ENCODE measurements at regions not wholly inside any gene's neighbourhood (a gene's known extent, or its start where the extent isn't known, plus 50 kb on each side); places are given as distances from the start of the nearest gene placed in this dataset.

DNA sequence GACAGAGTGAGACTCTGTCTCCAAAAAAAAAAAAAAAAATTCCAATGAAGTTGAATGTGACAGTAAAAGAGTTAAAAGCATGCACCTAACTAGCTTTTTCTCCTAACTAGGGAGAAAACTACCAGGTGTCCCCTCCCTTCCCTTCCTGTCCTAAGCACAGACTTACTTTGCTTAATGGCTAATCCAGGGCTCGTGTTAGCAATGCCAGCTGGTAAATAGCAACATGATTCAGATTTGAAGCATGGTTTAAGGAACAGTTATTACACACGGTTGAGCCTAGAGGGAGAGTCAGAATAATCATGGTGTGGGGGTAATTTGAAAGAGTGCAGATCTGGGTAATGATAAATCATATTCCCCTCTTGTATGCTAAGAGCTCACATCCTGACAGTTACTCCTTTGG is 338.3 kb downstream of the STIM2 start:
- Histone ChIP-seq H3K4me1 (ENCODE audit: insufficient read depth, low read length) (no peaks in the 10 kb centered on the region), H3K27ac (ENCODE audit: low read depth, low read length) (no peak overlapping the region), H3K9me3 (ENCODE audit: control insufficient read depth in 1 of 2, low read length in 2 of 2) (no peaks in the 10 kb centered on the region), H3K36me3 (ENCODE audit: insufficient read depth, low read length) (no peaks in the 10 kb centered on the region), H3K27me3 (ENCODE audit: insufficient read depth, low read length) (no peaks in the 10 kb centered on the region), H3K4me3 (ENCODE audit: low read length in 2 of 2) (no peak overlapping the region)
- Mint-ChIP-seq H3K9me3 (peaks cover 0 to 5% (median 0%) of the 10 kb centered on the region in 8 donors), H3K27ac (no peak overlapping the region), H3K4me3 (no peak overlapping the region), H3K36me3 (no peaks in the 10 kb centered on the region), H3K27me3 (no peaks in the 10 kb centered on the region), H3K4me1 (no peaks in the 10 kb centered on the region)
- POLR2A ChIA-PET (ENCODE audit: partially characterized antibody), result no interaction called here
- intact Hi-C loops (cut with micrococcal nuclease), result no loop called here
- CTCF ChIA-PET (ENCODE audit: partially characterized antibody), result no interaction called here
- no peak for DNase-seq

DNA sequence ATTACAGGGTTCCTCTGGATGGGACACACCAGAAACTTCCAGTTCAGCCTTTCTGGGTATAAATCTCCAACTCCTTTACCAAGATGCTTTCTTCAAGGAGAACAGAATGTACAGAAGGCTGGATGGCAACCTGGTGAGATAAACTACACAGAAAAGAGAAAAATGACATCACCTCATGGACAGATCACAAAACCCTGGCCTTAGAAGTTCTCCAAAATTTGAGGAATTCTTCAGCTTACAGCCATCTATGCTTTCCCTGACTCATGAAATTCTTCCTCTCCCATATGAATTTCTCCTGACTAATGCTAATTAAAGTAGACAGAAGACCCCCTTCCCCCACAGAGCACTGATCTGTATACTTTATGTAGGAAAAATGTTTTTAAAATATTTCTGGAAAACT is 345.4 kb downstream of the STIM2 start:
- intact Hi-C loops (cut with micrococcal nuclease), result no loop called here
- no peak for DNase-seq
- no peak overlapping the region for H3K27ac Mint-ChIP-seq
- H3K4me1 Mint-ChIP-seq, result no peaks in the 10 kb centered on the region
- no peak overlapping the region for H3K4me3 Mint-ChIP-seq
- H3K9me3 ChIP-seq (ENCODE audit: control insufficient read depth in 1 of 2, low read length in 2 of 2), result no peaks in the 10 kb centered on the region
- peaks cover 0 to 2% of the 10 kb centered on the region in 2 donors for H3K27me3 Mint-ChIP-seq
- H3K36me3 Mint-ChIP-seq, result no peaks in the 10 kb centered on the region
- ChIA-PET CTCF (ENCODE audit: partially characterized antibody) (no interaction called here), POLR2A (ENCODE audit: partially characterized antibody) (no interaction called here)
- no peak overlapping the region for H3K27ac ChIP-seq (ENCODE audit: low read depth, low read length)
- H3K36me3 ChIP-seq (ENCODE audit: insufficient read depth, low read length), result no peaks in the 10 kb centered on the region
- peaks cover 0 to 6% (median 0%) of the 10 kb centered on the region in 8 donors for H3K9me3 Mint-ChIP-seq
- no peak overlapping the region for H3K4me3 ChIP-seq (ENCODE audit: low read length in 2 of 2)
- no peaks in the 10 kb centered on the region for H3K4me1 ChIP-seq (ENCODE audit: insufficient read depth, low read length)
- no peaks in the 10 kb centered on the region for H3K27me3 ChIP-seq (ENCODE audit: insufficient read depth, low read length)

DNA sequence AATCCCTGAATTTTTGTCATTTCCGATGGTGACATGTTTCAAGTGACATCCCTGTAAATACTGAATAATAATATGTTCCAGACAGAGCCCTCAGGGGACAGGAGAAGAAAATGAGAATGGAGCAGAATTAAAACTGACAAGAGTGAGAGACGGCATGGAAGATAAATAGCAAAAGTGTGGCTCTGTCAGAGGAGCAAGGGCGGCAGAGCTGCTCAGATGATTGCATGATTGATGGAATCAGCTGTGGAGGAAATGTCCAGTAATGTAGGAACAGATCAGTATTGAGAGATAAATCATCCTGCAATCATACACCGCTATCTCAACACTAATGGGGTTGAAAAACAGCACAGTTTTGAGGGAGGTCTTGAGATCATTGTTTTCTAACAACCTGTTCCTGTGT is 350.3 kb downstream of the STIM2 start:
- no peak overlapping the region for H3K4me3 Mint-ChIP-seq
- CTCF ChIA-PET (ENCODE audit: partially characterized antibody), result no interaction called here
- no peaks in the 10 kb centered on the region for H3K27me3 ChIP-seq (ENCODE audit: insufficient read depth, low read length)
- H3K4me3 ChIP-seq (ENCODE audit: low read length in 2 of 2), result no peak overlapping the region
- no peaks in the 10 kb centered on the region for H3K4me1 ChIP-seq (ENCODE audit: insufficient read depth, low read length)
- H3K9me3 ChIP-seq (ENCODE audit: control insufficient read depth in 1 of 2, low read length in 2 of 2), result no peaks in the 10 kb centered on the region
- no peak for DNase-seq
- no peaks in the 10 kb centered on the region for H3K36me3 ChIP-seq (ENCODE audit: insufficient read depth, low read length)
- peaks cover 0 to 3% (median 0%) of the 10 kb centered on the region in 8 donors for H3K9me3 Mint-ChIP-seq
- no peak overlapping the region for H3K27ac Mint-ChIP-seq
- H3K27ac ChIP-seq (ENCODE audit: low read depth, low read length), result no peak overlapping the region
- H3K27me3 Mint-ChIP-seq, result peaks cover 0 to 3% of the 10 kb centered on the region in 2 donors
- POLR2A ChIA-PET (ENCODE audit: partially characterized antibody), result no interaction called here
- no peaks in the 10 kb centered on the region for H3K4me1 Mint-ChIP-seq
- intact Hi-C loops (cut with micrococcal nuclease), result no loop called here
- H3K36me3 Mint-ChIP-seq, result no peaks in the 10 kb centered on the region

DNA sequence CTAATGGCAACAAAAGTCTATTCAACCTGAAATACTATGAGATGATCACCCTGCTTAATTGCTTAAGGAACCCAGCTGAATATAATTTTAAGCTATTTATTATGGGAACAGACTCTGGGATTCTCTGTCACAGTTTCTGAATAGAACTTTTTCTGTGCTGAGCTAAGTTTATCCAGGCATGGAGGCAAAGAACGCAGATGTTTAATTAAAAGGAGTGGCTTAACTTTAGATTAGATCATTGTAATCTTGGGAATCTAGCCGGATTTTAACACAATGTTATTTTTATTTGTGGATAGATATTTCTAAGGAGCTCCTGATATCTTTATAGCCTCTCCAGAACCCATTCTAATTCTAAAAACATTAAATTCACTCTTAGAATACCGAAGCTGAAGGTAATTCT is 353.4 kb downstream of the STIM2 start:
- no peaks in the 10 kb centered on the region for H3K36me3 Mint-ChIP-seq
- H3K36me3 ChIP-seq (ENCODE audit: insufficient read depth, low read length), result no peaks in the 10 kb centered on the region
- no peak overlapping the region for H3K4me3 Mint-ChIP-seq
- intact Hi-C loops (cut with micrococcal nuclease), result no loop called here
- no peaks in the 10 kb centered on the region for H3K4me1 ChIP-seq (ENCODE audit: insufficient read depth, low read length)
- ChIA-PET POLR2A (ENCODE audit: partially characterized antibody) (no interaction called here), CTCF (ENCODE audit: partially characterized antibody) (no interaction called here)
- H3K27ac ChIP-seq (ENCODE audit: low read depth, low read length), result no peak overlapping the region
- H3K4me3 ChIP-seq (ENCODE audit: low read length in 2 of 2), result no peak overlapping the region
- no peaks in the 10 kb centered on the region for H3K27me3 ChIP-seq (ENCODE audit: insufficient read depth, low read length)
- H3K9me3 Mint-ChIP-seq, result peaks cover 0 to 3% (median 0%) of the 10 kb centered on the region in 8 donors
- H3K9me3 ChIP-seq (ENCODE audit: control insufficient read depth in 1 of 2, low read length in 2 of 2), result no peaks in the 10 kb centered on the region
- H3K27me3 Mint-ChIP-seq, result peaks cover 0 to 3% of the 10 kb centered on the region in 2 donors
- no peak for DNase-seq
- H3K27ac Mint-ChIP-seq, result no peak overlapping the region
- H3K4me1 Mint-ChIP-seq, result no peaks in the 10 kb centered on the region

DNA sequence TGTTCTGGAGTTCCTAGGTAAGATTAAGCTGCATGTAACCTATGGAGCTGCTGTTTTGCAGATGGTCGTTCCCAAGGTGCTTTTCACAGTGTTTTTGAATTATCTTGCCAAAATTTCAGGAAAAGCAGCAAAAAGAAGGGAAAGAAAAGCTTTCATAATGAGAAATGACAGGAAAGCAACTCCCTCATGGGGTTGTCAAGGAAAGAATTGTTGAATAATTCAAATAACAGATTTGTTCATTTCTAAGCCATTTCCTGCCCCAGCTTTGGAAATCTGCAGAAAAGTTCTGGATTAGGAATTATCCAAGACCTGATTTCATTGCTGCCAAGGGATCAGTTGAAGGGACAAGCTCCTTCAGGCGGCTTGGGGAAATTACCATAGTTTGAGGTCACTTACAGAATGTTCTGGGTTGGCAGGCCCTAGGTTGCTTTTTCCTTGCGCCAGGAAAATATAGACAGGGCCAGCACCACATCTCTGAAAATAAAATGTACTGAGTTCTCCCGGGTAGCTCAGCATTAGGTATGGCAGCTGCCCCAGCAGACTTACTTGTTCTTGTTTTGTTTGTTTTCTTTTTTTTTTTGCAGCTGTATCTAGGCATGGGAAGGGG is 354.7 kb downstream of the STIM2 start:
- H3K27me3 Mint-ChIP-seq, result peaks cover 0 to 3% of the 10 kb centered on the region in 2 donors
- H3K4me3 ChIP-seq (ENCODE audit: low read length in 2 of 2), result no peak overlapping the region
- no peak overlapping the region for H3K27ac Mint-ChIP-seq

DNA sequence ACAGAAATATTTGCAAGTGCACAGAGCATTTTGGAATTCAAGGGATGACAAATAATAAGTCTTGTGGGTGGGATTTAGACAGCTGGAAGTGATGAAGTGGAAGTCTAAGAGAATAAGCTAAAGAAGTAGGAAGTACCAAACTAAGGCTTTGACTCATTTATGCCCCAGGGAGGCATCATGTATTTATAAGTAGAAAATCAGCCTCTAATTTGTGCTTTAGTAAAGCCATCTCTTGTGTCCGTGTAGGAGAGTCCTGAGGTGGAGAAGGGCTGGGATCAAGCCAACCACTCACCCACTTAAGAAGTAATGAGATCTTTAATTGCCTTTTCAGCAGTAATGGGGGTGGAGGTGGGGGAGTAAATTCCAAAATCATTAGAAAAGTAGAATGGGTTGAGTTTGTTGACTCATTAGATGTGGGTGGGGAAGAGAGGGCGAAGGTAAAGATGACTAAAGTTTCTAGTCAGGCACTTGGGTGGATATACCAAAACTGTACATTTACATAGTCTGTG is 356.7 kb downstream of the STIM2 start:
- Mint-ChIP-seq H3K4me3 (no peak overlapping the region), H3K4me1 (no peaks in the 10 kb centered on the region), H3K27me3 (peaks cover 0 to 1% of the 10 kb centered on the region in 2 donors), H3K27ac (no peak overlapping the region), H3K9me3 (no peaks in the 10 kb centered on the region), H3K36me3 (no peaks in the 10 kb centered on the region)
- Histone ChIP-seq H3K4me3 (ENCODE audit: low read length in 2 of 2) (no peak overlapping the region), H3K36me3 (ENCODE audit: insufficient read depth, low read length) (no peaks in the 10 kb centered on the region), H3K4me1 (ENCODE audit: insufficient read depth, low read length) (no peaks in the 10 kb centered on the region), H3K9me3 (ENCODE audit: control insufficient read depth in 1 of 2, low read length in 2 of 2) (no peaks in the 10 kb centered on the region), H3K27me3 (ENCODE audit: insufficient read depth, low read length) (no peaks in the 10 kb centered on the region), H3K27ac (ENCODE audit: low read depth, low read length) (no peak overlapping the region)
- DNase-seq, result no peak
- intact Hi-C loops (cut with micrococcal nuclease), result no loop called here
- POLR2A ChIA-PET (ENCODE audit: partially characterized antibody), result no interaction called here
- CTCF ChIA-PET (ENCODE audit: partially characterized antibody), result no interaction called here

More for the DNA sequence above, 354.7 kb downstream of the STIM2 start:
- Mint-ChIP-seq H3K4me3 (no peak overlapping the region), H3K4me1 (no peaks in the 10 kb centered on the region), H3K9me3 (peaks cover 0 to 3% (median 0%) of the 10 kb centered on the region in 8 donors), H3K36me3 (no peaks in the 10 kb centered on the region)
- ChIA-PET POLR2A (ENCODE audit: partially characterized antibody) (no interaction called here), CTCF (ENCODE audit: partially characterized antibody) (no interaction called here)
- Histone ChIP-seq H3K4me1 (ENCODE audit: insufficient read depth, low read length) (no peaks in the 10 kb centered on the region), H3K36me3 (ENCODE audit: insufficient read depth, low read length) (no peaks in the 10 kb centered on the region), H3K27me3 (ENCODE audit: insufficient read depth, low read length) (no peaks in the 10 kb centered on the region), H3K27ac (ENCODE audit: low read depth, low read length) (no peak overlapping the region), H3K9me3 (ENCODE audit: control insufficient read depth in 1 of 2, low read length in 2 of 2) (no peaks in the 10 kb centered on the region)
- no peak for DNase-seq
- intact Hi-C loops (cut with micrococcal nuclease), result no loop called here

DNA sequence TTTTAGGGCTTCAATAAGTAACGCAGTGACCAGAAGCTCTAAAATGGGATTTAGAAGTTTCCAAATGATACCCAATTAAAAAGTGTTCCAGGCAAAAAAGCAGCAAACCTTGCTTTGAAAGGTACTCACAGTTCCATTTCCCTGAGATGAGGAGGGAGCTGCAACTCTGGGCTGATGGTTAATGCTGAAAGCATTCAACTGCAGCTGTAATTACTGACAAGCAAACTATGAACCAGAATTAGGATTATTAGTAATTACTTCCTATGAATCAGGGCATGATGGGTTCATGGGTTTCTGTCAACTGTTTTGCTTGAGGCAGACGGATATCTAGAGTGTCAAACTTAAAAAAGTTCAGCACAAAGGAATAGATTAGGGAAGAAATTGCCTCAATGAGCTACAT is 357.4 kb downstream of the STIM2 start:
- H3K9me3 Mint-ChIP-seq, result no peaks in the 10 kb centered on the region
- no peaks in the 10 kb centered on the region for H3K36me3 Mint-ChIP-seq
- no peak overlapping the region for H3K27ac Mint-ChIP-seq
- Histone ChIP-seq H3K27ac (ENCODE audit: low read depth, low read length) (no peak overlapping the region), H3K36me3 (ENCODE audit: insufficient read depth, low read length) (no peaks in the 10 kb centered on the region), H3K27me3 (ENCODE audit: insufficient read depth, low read length) (no peaks in the 10 kb centered on the region), H3K4me1 (ENCODE audit: insufficient read depth, low read length) (no peaks in the 10 kb centered on the region), H3K4me3 (ENCODE audit: low read length in 2 of 2) (no peak overlapping the region), H3K9me3 (ENCODE audit: control insufficient read depth in 1 of 2, low read length in 2 of 2) (no peaks in the 10 kb centered on the region)
- no peak for DNase-seq
- POLR2A ChIA-PET (ENCODE audit: partially characterized antibody), result no interaction called here
- intact Hi-C loops (cut with micrococcal nuclease), result no loop called here
- H3K4me1 Mint-ChIP-seq, result no peaks in the 10 kb centered on the region
- CTCF ChIA-PET (ENCODE audit: partially characterized antibody), result no interaction called here
- H3K27me3 Mint-ChIP-seq, result peaks cover 0 to 1% of the 10 kb centered on the region in 2 donors
- no peak overlapping the region for H3K4me3 Mint-ChIP-seq

DNA sequence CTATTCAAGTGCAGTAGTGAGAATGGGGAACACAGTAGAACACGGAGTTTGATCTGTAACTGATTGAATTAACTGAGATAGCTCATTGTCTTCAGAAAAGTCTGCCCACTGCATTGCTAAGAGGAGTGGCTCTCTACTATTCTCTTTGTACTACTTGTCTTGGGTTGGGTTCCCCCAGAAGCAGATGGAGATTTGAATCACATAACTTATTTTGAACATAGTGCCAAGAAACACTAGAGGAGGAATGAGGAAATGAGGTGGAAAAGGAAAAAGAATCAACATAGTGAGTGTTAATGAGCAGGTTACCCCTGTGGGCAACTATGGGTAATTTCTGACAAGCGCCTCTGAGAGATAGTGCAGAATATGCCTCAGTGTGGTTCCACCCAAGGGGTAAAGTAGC is 362.7 kb downstream of the STIM2 start:
- DNase-seq, result no peak
- Mint-ChIP-seq H3K9me3 (peaks cover 0 to 2% (median 0%) of the 10 kb centered on the region in 8 donors), H3K27ac (no peak overlapping the region), H3K4me1 (no peaks in the 10 kb centered on the region), H3K4me3 (no peak overlapping the region), H3K27me3 (peaks cover 2% of the 10 kb centered on the region in 2 donors), H3K36me3 (no peaks in the 10 kb centered on the region)
- Histone ChIP-seq H3K36me3 (ENCODE audit: insufficient read depth, low read length) (no peaks in the 10 kb centered on the region), H3K27me3 (ENCODE audit: insufficient read depth, low read length) (no peaks in the 10 kb centered on the region), H3K9me3 (ENCODE audit: control insufficient read depth in 1 of 2, low read length in 2 of 2) (no peaks in the 10 kb centered on the region), H3K4me3 (ENCODE audit: low read length in 2 of 2) (no peak overlapping the region), H3K27ac (ENCODE audit: low read depth, low read length) (no peak overlapping the region), H3K4me1 (ENCODE audit: insufficient read depth, low read length) (no peaks in the 10 kb centered on the region)
- intact Hi-C loops (cut with micrococcal nuclease), result no loop called here
- POLR2A ChIA-PET (ENCODE audit: partially characterized antibody), result no interaction called here
- CTCF ChIA-PET (ENCODE audit: partially characterized antibody), result no interaction called here

Measured in CD4-positive, alpha-beta memory T cell (primary cell).